ENCODE measurements at regions not wholly inside any gene's neighbourhood (a gene's known extent, or its start where the extent isn't known, plus 50 kb on each side); places are given as distances from the start of the nearest gene placed in this dataset.

DNA sequence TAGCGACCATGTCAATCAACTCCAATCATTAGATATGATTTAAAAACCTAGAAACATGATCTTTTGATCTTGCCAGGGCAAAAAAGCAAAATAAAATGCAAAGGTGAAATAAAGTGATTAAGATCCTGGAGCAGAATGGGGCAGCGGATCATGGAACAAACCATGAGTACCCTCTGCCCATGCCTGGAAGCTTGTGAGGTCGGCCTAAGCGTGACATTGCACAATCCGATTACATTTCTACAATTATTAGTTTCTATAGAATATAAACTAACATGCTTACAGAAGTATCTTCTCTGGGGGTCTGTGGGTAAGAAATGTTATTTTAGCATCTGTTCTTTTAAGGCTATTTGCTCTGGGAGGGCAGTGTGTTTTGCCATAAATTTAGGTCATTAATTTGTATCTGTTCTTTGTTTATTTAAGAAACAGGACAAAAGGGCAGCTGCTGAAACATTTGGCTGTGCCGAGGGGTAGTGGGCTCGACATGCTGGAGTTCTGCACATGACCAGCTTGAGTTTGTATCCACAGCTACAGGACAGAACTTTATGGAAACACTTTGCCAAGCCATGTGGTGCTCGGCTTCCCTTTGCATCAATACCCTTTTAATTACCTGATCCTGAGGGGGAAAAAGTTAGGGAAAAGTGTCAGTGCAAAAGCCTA is 55.9 kb downstream of the ZBTB18 start:
- CTCF ChIA-PET, result no interaction called here
- Histone ChIP-seq H3K9me3 (ENCODE audit: control insufficient read depth, insufficient read depth, low read depth, low read length) (no peaks in the 10 kb centered on the region), H3K27me3 (ENCODE audit: control insufficient read depth, insufficient read depth, low read length) (peaks cover 9% of the 10 kb centered on the region; the same call in 1 of the 2 replicates), H3K36me3 (ENCODE audit: control insufficient read depth, insufficient read depth, low read length) (no peaks in the 10 kb centered on the region), H3K27ac (ENCODE audit: low read length) (no peak overlapping the region), H3K4me3 (ENCODE audit: low read depth in 2 of 2, low read length in 2 of 2) (no peak overlapping the region), H3K4me1 (ENCODE audit: control insufficient read depth, insufficient read depth, low read length) (no peaks in the 10 kb centered on the region)
- POLR2A ChIA-PET, result no interaction called here
- no peak for ATAC-seq
- intact Hi-C loops (cut with micrococcal nuclease; ENCODE audit: unreplicated experiment), result no loop called here
- in situ Hi-C loops (cut with HindIII; ENCODE audit: low pct_unique_long_range_greater_than_20kb, low sequenced_read_pairs), result no loop called here
- no TSS peak for BruUV-seq (replicated peaks)
- TF ChIP-seq SIN3A (IDR thresholded peaks at IDR 0.05; ENCODE audit: borderline replicate concordance, insufficient read depth, low read depth, low read length) (no peak), POLR2AphosphoS5 (IDR thresholded peaks at IDR 0.05; ENCODE audit: low read depth, low read length) (no peak)
- TF ChIP-seq, protein P1, sequence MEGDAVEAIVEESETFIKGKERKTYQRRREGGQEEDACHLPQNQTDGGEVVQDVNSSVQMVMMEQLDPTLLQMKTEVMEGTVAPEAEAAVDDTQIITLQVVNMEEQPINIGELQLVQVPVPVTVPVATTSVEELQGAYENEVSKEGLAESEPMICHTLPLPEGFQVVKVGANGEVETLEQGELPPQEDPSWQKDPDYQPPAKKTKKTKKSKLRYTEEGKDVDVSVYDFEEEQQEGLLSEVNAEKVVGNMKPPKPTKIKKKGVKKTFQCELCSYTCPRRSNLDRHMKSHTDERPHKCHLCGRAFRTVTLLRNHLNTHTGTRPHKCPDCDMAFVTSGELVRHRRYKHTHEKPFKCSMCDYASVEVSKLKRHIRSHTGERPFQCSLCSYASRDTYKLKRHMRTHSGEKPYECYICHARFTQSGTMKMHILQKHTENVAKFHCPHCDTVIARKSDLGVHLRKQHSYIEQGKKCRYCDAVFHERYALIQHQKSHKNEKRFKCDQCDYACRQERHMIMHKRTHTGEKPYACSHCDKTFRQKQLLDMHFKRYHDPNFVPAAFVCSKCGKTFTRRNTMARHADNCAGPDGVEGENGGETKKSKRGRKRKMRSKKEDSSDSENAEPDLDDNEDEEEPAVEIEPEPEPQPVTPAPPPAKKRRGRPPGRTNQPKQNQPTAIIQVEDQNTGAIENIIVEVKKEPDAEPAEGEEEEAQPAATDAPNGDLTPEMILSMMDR (IDR thresholded peaks at IDR 0.05), result no peak
- TF ChIP-seq, protein P2, sequence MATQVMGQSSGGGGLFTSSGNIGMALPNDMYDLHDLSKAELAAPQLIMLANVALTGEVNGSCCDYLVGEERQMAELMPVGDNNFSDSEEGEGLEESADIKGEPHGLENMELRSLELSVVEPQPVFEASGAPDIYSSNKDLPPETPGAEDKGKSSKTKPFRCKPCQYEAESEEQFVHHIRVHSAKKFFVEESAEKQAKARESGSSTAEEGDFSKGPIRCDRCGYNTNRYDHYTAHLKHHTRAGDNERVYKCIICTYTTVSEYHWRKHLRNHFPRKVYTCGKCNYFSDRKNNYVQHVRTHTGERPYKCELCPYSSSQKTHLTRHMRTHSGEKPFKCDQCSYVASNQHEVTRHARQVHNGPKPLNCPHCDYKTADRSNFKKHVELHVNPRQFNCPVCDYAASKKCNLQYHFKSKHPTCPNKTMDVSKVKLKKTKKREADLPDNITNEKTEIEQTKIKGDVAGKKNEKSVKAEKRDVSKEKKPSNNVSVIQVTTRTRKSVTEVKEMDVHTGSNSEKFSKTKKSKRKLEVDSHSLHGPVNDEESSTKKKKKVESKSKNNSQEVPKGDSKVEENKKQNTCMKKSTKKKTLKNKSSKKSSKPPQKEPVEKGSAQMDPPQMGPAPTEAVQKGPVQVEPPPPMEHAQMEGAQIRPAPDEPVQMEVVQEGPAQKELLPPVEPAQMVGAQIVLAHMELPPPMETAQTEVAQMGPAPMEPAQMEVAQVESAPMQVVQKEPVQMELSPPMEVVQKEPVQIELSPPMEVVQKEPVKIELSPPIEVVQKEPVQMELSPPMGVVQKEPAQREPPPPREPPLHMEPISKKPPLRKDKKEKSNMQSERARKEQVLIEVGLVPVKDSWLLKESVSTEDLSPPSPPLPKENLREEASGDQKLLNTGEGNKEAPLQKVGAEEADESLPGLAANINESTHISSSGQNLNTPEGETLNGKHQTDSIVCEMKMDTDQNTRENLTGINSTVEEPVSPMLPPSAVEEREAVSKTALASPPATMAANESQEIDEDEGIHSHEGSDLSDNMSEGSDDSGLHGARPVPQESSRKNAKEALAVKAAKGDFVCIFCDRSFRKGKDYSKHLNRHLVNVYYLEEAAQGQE (IDR thresholded peaks at IDR 0.05; ENCODE audit: insufficient read depth in 1 of 2, low read depth in 2 of 2, low read length in 1 of 2), result no peak
- DNase-seq (ENCODE audit: low read depth, low spot score), result no peak

DNA sequence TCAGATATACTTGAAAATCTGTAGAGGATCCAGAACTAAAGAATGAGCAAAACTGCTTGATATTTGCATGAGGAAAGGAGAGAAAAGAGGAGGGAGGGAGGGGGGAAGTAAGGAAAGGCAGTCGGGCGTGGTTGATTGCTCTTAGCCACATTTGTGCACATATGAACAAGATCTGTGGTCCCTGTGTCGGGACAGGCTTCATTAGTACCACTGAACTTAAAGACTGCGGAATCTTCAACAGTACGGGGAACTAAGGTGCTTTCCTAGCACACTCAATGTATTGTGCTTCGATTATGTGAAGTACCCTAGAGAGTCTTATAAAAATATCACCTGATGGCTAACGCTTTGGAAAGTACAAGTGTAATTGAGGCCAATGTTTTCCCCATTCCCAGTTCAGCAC is 59.9 kb downstream of the ZBTB18 start:
- Histone ChIP-seq H3K4me1 (ENCODE audit: control insufficient read depth, insufficient read depth, low read length) (no peaks in the 10 kb centered on the region), H3K4me3 (ENCODE audit: low read depth in 2 of 2, low read length in 2 of 2) (no peak overlapping the region), H3K9me3 (ENCODE audit: control insufficient read depth, insufficient read depth, low read depth, low read length) (no peaks in the 10 kb centered on the region), H3K27ac (ENCODE audit: low read length) (no peak overlapping the region), H3K36me3 (ENCODE audit: control insufficient read depth, insufficient read depth, low read length) (no peaks in the 10 kb centered on the region), H3K27me3 (ENCODE audit: control insufficient read depth, insufficient read depth, low read length) (peaks cover 5% of the 10 kb centered on the region; the same call in 1 of the 2 replicates)
- ChIA-PET POLR2A (no interaction called here), CTCF (no interaction called here)
- in situ Hi-C loops (cut with HindIII; ENCODE audit: low pct_unique_long_range_greater_than_20kb, low sequenced_read_pairs), result no loop called here
- no TSS peak for BruUV-seq (replicated peaks)
- DNase-seq (ENCODE audit: low read depth, low spot score) (no peak), ATAC-seq (no peak)
- no peak for TF ChIP-seq TCF7L2 (IDR thresholded peaks at IDR 0.05; ENCODE audit: low read depth, low read length)
- TF ChIP-seq POLR2AphosphoS5 (IDR thresholded peaks at IDR 0.05; ENCODE audit: low read depth, low read length), result no peak
- TF ChIP-seq, protein P1 (IDR thresholded peaks at IDR 0.05), result no peak
- no peak for TF ChIP-seq SIN3A (IDR thresholded peaks at IDR 0.05; ENCODE audit: borderline replicate concordance, insufficient read depth, low read depth, low read length)
- TF ChIP-seq, protein P2 (IDR thresholded peaks at IDR 0.05; ENCODE audit: insufficient read depth in 1 of 2, low read depth in 2 of 2, low read length in 1 of 2), result no peak
- intact Hi-C loops (cut with micrococcal nuclease; ENCODE audit: unreplicated experiment), result no loop called here

Measured in Panc1 (cell line).